ENCODE measurements at regions not wholly inside any gene's neighbourhood (a gene's known extent, or its start where the extent isn't known, plus 50 kb on each side); places are given as distances from the start of the nearest gene placed in this dataset.
"Not testable (repeated sequence)": the region's sequence is repeated elsewhere in the genome, so short reads cannot be mapped to it uniquely, and the experiment has no call there.

GRCh38 chr19:56894626-56895025 lies 54.1 kb upstream of the PEG3 start:
- no peak for DNase-seq

DNA sequence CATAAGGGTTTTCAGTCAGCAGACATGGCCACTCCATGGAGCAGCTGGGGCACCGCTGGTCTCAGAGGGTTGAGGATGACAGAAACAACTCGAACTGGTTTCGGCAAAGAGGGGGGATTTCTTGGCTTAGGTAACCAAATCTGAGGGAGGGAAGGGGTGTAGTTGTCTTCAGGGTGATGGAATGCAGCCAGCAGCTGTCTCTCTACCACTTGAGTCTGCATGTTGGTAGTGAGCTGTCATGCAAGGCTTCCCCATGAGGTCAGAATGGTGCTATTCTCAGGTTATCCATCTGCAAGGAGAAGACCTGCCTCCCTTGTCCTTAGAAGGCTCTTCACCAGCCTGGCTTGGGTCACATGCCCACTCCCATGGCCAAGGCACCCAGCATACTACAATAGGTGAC lies 55.6 kb upstream of the PEG3 start:
- no peak for DNase-seq

DNA sequence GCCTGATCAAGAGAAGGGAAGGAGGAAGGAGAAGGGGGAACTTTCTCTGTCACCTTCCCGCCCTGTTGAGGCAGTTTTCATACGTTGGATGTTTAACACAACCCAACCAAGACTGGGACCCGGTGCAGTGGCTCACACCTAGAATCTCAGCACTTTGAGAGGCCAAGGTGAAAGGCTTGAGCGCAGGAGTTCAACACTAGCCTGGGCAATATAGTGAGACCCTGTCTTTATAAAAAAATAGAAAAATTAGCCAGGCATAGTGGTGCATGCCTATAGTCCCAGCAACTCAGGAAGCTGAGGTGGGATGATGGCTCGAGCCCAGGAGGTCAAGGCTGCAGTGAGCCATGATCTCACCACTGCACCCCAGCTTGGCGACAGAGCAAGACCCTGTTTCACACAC lies 59.4 kb upstream of the PEG3 start:
- no peak for DNase-seq

DNA sequence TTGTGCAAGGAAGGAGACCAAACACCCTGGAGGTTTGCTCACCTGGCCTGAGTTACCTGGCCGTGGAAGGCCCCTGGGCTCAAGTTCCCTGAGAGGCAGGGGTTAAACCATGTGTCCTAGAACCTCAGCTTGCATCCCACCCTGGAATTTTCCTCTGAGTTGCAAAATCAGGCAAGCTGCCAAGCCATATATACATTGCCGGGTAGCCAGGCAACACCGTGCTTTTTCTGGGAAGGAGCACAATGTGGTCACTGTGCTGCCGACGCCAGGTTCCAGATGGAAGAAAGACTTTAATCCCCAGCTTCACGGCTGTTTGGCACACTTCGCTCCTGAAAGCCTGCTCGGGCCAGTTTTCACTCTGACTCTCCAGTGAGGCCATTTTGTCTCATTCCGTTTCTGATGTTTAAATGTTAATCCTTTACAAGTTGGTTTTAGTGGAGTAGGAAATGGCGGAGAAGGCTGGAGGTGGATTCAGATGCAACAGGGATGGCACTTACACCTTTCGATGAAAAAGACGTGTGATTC lies 60.1 kb upstream of the PEG3 start:
- no peak for DNase-seq

DNA sequence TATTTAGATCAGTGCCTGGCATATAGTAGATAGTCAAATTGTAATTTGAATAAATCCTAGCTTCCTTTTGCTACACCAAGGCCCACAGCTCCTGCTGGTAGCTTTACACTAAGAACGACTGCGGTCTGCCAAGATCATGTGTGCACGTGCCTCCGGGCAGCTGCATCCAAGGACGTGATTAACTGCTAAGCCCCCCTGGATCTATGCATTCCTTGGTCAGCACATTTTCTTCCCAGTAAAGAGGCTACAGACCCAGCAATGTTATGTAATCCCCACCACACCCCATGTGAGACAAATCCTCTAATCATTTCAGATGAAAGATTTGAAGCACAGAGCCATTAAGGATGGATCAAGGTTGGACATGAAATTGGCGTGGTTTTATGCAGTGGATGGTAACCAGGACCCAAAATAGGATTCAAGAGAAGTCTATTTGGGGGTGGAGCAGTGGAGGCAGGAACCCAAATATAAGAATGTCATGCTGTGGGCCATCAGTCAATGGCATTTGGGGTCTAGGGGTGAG lies 65.2 kb upstream of the PEG3 start:
- no peak for DNase-seq

DNA sequence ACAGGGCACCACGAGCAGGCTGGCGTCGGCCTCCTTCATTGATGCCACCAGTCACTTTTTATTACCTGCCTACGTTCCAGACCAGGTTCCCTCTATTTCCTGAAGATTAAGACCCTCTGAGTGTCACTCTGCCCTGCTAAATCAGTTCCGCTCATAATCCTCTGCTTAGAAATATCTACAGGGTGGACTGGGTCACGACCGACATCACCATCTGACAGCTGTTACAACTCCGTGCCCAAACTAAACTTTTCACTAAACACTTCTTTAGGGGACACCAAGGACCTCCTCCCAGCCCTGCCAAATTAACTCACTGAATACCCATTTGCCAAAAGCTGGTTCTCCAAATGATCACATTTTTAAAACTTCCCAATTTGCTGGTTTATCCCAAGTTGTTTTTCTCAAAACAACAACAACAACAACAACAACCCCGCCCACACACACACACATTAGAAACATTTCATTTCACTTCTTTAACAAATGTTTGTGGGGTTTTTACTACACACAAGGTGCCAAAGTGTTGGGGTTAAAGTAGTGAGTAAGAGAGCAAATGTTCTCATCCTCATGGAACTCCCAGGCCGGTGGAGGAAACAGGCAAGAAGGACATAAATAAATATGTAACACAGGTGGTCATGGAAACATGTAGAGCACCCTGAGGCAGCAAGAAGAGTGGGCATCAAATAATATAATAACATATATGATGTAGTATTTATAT lies 72.0 kb upstream of the PEG3 start:
- DNase-seq = no peak

- DNase-seq = not testable (repeated sequence)
Observed at GRCh38 chr19:56913113-56913455, 72.6 kb upstream of the PEG3 start.

DNA sequence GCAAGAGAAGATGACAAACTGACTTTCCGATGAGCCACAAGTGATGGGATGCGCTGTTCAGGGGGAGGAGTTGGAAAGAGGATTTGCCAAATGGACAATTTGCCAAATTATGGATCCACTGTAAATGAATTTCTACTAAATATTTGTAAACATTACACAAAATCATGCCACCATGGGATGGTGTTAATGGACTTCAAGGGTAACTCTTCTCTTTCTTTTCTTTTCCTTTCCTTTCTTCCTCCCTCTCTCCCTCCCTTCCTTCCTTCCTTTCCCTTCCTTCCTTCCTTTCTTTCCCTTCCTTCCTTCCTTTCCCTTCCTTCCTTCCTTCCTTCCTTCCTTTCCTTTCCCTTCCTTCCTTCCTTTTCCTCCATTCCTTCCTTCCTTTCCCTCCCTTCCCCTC lies 76.0 kb upstream of the PEG3 start:
- no peak for DNase-seq

DNA sequence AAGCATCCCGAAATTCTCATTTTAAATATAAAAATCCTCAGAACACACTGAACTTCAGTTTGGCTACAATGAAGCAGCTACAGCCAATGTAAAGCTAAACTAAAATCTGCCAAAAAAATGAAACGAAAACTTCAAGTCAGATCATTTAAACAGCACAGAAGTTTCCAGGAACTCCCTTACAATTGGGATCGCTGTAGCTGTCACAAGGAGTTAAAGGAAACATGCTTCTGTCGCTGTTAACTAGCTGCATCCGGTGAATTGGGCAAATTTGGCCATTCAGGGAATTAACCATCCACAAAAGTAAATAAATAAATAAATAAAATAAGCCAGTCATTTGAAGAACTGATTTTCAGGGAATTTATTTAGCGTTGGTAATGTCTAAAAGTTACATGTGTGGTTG lies 77.0 kb upstream of the PEG3 start:
- no peak for DNase-seq

DNA sequence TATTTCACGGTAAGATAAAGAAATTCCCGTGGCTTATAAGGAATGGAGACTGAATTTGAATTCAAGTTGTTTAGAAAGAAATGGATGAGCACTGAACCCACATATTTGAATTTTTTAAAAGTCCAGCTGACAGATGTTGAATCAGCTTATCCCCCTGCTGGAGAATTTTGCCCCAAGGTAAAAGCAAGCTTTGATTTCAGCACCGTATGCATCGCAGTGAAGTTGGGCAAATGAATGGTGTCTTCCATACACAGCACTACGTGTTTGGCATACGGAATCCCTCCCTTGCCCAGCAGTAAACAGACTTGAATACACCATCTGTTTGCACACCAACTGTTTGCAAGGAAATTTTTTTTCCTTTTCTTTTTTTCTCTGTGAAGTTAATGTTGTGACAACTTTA lies 77.5 kb upstream of the PEG3 start:
- no peak for DNase-seq

DNA sequence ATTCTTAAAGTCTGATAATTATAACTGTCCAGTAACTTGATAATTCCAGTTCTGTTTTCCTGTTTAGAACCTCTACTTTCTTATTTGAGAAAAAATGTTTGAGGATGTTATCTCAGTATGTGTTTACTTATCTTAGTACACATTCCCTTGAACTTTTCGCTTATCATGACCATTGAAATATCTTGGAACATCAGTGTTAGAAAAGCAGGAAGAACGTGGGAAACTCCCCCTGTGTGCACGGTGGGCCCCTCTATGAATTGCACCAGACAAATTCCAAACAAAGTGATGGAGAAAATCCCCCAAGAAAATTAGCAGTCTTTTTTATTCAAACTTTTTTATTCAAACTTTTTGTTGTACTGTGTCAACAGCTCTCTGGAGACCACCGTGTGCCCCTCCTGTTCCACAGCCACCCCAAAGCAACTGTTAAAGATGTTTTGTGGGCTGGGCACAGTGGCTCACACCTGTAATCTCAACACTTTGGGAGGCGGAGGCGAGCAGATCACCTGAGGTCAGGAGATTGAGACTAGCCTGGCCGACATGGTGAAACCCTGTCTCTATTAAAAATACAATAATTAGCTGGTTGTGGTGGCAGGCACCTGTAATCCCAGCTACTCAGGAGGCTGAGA lies 78.3 kb upstream of the PEG3 start:
- no peak for DNase-seq

- no peak for DNase-seq
Observed at GRCh38 chr19:56919308-56919995, 78.9 kb upstream of the PEG3 start.

DNA sequence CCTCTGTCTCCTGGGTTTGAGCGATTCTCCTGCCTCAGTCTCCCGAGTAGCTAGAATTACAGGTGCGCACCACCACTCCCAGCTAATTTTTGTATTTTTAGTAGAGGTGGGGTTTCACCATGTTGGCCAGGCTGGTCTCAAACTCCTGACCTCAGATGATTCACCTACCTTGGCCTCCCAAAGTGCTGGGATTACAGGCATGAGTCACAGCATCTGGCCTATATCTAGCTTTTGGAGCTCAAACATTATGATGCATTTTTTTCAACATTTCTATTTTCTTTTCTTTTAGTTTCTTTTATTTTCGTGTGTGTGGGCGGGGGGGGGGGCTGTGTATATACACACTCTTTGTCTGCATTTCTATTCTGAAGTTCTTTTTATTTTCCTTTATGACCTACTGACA lies 85.6 kb upstream of the PEG3 start:
- not testable (repeated sequence) for DNase-seq

DNA sequence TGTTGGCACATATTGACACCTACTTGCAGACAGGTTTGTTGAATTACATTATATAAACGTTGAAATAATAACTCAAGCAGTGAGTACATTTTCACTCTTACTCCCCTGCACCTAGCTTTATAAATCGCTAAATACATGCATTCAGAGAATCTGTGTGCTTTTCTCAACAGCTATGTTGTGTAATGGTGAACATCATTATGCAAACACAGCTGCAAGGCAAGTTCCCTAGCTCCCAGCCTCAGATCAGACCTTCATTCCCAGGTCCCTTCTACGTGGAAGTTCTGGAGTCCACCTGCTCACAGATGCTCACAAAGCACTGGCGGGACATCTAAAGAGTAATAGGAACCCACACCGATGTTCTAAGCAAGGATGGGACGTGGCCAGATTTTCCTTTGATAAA lies 86.8 kb upstream of the PEG3 start:
- no peak for DNase-seq

DNA sequence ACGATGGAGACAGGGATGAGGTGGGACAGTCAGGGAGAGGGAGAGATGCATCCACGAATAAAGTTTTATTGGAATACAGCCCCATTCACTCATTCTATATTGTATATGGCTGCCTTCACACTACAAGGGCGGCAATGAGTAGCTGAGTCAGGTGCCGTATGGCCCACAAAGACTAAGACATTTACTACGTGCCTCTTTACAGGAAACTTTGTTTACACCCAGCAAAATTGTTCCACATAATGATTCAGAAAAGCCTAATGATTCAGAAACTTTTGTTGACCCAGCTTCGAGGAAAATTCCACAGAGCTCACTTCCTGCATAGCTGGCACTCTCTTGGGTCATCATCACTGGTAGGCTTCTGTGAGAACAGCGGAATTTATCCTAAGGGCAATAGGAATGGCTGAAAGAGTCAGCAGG lies 87.3 kb upstream of the PEG3 start:
- no peak for DNase-seq

DNA sequence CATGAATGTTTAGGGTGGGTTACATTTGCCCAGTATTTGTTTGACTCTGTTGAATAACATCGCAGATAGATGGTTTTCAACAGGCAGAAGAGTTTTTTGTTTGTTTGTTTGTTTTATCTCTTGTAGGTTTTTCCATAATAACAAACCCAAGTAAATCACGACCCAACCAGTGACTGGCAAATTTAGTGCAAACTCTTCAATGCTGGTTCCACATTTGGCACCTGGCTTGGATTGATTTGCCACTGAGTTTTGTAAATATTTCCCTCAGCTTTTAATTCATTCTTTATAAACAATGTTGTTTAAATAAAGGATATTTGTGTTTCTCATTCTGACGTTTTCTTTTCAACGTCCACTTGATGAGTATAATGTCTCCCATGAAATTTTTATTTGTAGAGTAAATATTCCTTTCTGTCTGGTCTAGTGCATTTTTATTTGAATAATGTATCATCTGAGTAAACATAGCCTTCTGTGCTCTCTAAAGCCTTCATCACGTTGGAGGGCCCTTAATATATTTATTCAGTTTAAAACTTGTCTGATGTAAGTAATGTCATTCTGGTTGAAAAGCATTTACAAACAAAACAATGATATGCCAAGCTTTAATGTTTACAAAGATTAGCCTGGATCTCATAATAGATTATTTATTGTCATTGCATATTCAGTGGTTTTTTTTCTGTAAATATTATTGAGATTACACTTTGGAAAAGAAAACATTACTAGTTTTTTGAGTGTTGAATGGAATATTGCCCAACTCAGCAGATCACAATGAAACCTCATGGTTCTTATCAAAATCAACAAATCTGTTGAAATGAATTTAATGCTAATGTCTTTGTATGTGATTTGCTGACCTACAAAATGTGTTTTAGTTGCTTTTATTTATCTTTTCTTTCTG lies 90.4 kb upstream of the PEG3 start:
- no peak for DNase-seq

GRCh38 chr19:56933014-56933705 lies 92.6 kb upstream of the PEG3 start:
- DNase-seq = no peak

GRCh38 chr19:56934438-56935090 lies 94.0 kb upstream of the PEG3 start:
- no peak for DNase-seq

- DNase-seq = no peak
Observed at GRCh38 chr19:56939951-56940350, 99.4 kb upstream of the PEG3 start.

DNA sequence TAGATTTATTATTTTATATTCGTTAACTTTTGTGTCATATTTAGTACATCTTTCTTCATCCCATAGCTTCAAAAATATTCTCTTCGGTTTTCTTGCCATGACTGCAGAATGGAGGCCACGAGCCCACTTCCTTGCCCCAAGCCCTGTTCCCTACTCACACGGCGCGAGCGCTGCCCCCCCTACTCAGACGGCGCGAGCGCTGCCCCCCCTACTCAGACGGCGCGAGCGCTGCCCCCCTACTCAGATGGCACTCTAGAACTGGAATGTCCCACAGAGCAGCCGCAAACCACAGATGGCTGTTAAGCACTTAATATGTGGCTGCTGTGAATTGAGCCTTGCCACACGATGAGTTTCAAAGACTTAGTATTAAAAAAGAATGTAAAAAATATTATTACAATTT lies 102.2 kb upstream of the PEG3 start:
- peak in 1 of 6 experiments; percentile 5 for DNase-seq

DNA sequence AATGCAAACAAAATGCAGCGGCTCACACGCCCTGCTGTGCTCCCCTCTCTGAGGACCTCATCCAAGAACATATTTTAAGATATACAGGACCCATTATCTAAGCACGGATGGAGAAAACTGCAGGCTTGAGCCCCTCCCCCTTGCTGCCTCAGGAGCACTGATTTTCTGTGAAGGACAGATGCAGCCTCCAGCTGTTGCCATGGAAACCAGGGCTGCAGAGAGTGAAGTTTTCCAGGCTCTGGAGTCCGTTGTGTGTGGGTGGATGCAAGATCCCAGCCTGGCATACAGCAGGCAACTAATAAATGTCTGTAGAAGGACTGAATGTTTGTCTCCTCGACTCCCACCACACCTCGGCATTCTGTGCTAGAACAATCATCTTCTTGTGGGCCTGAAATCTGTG lies 105.6 kb upstream of the PEG3 start:
- no peak for DNase-seq

- DNase-seq = no peak
Observed at GRCh38 chr19:56947206-56947605, 106.7 kb upstream of the PEG3 start.
